EH (cell line): ENCODE measurements at regions not wholly inside any gene's neighbourhood (a gene's known extent, or its start where the extent isn't known, plus 50 kb on each side); places are given as distances from the start of the nearest gene placed in this dataset.
"Not testable (repeated sequence)": the region's sequence is repeated elsewhere in the genome, so short reads cannot be mapped to it uniquely, and the experiment has no call there.

ENCODE experiments used
- DNase-seq: peaks from one replicate; pipeline ENCODE4 v3.0.0-alpha.2; 2015; ENCODE audit warnings: low read depth

DNA sequence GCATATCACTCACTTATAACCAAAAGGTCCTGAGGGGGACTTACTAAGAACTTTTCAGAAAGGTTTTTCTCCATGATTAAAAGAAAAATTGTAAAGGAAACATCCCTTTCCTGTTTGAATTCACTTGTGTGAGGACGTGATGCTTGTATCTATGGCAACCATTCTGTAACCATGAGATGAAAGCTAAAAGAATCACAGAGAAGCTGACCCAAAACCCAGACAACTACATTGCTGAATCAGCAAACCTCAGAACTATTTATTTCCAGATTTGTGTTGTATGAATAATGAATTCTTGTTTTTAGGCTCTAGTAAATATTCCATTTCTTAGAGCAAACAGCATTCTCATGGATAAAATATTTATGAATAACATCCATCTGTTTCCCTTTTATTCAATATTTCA lies 91.2 kb downstream of the RCHY1 start:
- DNase-seq, result no peak

GRCh38 chr4:75412746-75413145 lies 101.5 kb downstream of the RCHY1 start:
- no peak for DNase-seq

DNA sequence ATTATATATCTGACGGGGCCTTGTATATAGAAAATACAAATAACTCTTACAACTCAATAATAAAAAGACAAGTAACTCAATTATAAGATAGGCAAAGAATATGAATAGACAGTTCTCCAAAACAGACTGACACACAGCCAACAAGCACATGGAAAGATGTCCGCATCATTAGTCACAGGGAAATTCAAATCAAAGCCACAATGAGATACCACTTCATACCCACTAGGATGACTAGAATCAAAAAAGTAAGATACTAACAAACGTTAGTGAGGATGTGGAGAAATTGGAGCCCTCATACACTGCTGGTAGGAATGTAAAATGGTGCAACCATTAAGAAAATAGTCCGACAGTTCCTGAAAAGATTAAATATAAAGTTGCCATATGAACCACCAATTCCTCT lies 115.7 kb downstream of the RCHY1 start:
- no peak for DNase-seq

DNA sequence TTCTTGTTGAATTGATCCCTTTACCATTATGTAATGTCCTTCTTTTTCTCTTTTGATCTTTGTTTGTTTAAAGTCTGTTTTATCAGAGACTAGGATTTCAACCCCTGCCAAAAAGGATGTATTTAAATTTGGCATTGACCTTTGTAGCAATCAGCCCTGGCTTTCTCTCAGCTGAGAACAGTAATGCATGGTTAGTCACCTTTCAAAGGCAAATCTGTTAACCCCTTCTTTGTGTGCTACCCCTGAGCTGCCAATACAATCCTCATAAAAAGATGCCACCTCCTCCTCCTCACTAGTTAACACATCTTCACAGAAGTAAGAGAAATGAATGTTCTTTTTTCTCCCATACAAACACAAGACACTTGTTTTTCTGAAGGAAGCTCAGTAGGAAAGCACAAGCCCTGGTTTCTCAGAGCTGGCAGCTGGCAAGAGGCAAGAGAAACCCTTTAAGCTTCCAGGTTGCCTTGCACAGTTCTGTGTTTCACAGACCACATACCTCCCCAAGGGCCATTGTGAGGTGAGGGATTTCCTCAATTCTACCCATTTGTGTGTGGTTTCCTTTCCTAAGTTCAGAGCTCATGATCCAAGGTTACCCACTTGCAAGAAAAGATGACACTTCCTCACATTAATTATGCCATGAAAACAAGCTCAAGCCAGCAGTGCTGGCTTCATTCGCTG lies 122.6 kb downstream of the RCHY1 start:
- DNase-seq, result no peak

DNA sequence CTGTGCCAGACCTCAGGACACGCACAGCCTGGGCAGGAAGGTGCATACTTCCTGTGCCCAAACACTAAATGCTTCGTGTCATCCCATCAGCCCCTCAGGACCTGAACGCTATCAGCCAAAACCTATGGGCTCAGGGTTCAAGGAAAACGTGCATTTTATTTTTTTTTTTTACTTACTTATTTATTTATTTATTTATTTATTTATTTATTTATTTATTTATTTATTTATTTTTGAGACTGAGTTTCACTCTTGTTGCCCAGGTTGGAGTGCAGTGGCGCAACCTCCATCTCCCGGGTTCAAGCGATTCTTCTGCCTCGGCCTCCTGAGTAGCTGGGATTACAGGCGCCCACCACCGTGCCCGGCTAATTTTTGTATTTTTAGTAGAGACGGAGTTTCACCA lies 127.8 kb downstream of the RCHY1 start:
- DNase-seq, result not testable (repeated sequence)

- no peak for DNase-seq
These were observed 129.1 kb downstream of the RCHY1 start for GRCh38 chr4:75385106-75385505.

- DNase-seq, result no peak
These were observed 137.7 kb downstream of the RCHY1 start for GRCh38 chr4:75376543-75376942.

GRCh38 chr4:75371915-75372314 lies 142.3 kb downstream of the RCHY1 start:
- no peak for DNase-seq

DNA sequence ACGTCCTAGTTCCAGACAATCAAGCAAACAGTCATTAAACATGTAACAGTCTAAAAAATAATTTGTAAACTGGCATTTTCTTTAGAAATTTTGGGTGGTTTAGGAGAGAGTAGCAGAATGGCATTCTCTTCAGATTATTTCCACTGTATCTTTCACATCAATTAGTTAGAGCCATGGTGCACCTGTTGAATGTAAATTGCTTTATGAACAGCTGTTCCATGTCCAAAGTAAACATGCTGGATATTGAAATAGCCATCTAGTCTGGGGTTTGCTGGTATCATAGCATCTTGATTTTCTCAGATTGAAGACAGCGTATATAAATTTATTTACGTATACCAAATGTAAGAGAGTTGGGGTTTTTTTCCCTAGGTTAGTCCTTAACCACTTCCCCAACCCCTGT lies 143.6 kb downstream of the RCHY1 start:
- no peak for DNase-seq

DNA sequence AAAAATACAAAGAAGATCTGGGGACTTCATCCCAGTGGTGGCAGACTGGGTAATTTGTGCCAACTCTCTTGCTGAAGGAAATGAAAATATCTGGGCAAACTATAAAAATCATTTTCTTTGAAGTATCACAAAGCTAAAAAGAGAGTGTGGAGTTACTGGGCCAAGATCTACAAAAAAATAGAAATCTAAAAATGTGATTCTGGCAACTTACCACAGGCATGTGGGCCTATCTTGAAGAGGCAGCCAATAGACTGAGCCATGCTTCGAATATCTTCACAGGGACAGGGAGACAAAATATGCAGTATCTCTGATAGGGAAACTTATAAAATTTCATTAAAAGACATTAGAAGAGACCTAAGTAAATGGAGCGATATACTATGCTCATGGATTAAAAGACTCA lies 168.8 kb downstream of the RCHY1 start:
- peak; percentile 53 for DNase-seq

- peak; percentile 62 for DNase-seq
These were observed 169.3 kb downstream of the RCHY1 start for GRCh38 chr4:75344915-75345314.

GRCh38 chr4:75343333-75343732 lies 170.9 kb downstream of the RCHY1 start:
- no peak for DNase-seq

GRCh38 chr4:75340561-75340960 lies 173.6 kb downstream of the RCHY1 start:
- no peak for DNase-seq

DNA sequence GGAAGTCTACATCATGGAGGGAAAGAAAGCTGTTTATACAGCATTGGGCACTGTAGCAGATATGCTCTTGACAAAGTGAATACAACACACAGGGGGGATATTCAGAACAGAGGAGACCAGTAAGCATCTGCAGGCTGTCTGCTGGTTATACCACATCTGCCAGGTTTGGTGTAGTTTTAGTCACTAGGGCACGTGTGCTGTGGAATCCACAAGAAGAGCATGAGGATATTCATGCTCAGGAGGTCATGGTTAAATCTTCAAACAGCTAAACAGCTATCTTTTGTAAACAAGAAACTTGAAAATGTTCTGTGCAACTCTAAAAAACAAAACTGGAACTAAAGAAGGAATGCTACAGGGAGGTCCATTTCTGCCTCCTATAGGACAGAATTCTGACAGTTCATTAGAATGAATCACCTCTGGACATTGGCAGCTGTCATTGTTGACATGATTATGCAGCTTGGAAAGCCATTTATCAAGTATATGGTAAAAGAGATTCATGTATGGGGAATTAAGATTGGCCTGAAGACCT lies 175.8 kb downstream of the RCHY1 start:
- no peak for DNase-seq

- DNase-seq, result peak; percentile 7
These were observed 186.2 kb downstream of the RCHY1 start for GRCh38 chr4:75327804-75328512.

- DNase-seq, result no peak
These were observed 188.8 kb downstream of the RCHY1 start for GRCh38 chr4:75325318-75325979.

DNA sequence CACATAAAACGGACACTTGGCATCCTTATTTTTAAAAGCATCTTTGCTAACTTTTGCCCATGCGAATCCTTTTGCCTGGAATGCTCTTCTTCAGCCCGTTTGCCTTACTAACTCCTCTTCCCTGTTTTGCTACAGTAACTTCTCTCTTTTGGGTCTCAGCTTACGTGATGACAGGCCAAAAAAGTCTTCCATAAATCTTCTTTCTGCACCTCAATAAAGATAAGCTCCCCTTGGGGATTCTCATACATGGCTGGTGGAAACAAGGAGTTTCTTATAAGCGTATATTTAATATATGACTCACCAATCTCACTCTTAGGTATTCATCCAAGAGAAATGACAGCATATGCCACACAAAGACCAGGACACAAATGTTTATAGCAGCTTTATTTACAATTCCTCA lies 192.7 kb downstream of the RCHY1 start:
- no peak for DNase-seq

GRCh38 chr4:75317641-75318040 lies 196.6 kb downstream of the RCHY1 start:
- not testable (repeated sequence) for DNase-seq

GRCh38 chr4:75308049-75308448 lies 206.2 kb downstream of the RCHY1 start:
- no peak for DNase-seq

GRCh38 chr4:75306506-75306905 lies 207.7 kb downstream of the RCHY1 start:
- DNase-seq, result no peak

- DNase-seq, result no peak
These were observed 211.6 kb downstream of the RCHY1 start for GRCh38 chr4:75302648-75303047.

GRCh38 chr4:75289914-75290582 lies 224.2 kb downstream of the RCHY1 start:
- DNase-seq, result peak; percentile 1
